ENCODE measurements at regions not wholly inside any gene's neighbourhood (a gene's known extent, or its start where the extent isn't known, plus 50 kb on each side); places are given as distances from the start of the nearest gene placed in this dataset.

DNA sequence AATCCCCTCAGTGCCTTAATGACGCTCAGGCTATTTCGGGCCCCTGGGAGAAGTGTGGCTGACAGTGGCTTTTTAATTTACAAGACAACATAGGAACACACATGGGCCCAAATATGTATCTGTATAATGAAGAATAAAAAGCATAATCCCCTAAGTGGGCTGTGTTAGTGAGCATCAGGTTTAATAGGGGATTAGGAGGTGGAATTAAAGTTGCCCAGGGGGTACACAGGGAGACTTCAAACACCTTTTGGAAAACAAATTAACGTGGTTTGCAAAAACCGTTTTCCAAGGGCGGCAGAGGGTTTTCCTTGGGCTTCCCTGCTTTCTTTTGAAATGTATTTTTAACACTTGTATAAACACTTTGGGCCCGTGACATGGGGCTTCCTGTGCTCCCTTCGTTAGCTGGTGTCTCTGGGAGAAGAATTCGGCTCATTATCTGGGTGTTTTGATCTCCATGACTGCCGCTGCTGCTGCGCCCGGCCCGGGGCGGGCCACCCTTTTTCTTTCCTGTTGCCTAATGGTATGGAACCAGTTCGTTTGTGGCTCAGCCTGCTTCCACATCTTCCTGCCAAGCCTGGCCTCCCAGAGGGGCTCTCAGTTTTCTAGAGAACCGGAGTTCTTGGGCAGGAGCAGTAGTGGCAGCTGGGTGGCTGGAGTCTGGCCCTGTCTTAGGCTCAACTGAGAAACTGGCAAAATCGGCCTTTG lies 173.0 kb downstream of the MACROH2A1 start:
- WGBS, 2 donors (ENCODE audit: low coverage in 1 of 2) = 38 to 70% methylated on average over 3 to 14 of the region's 16 CpGs
- no peak overlapping the region for H3K4me3 ChIP-seq
- TF ChIP-seq POLR2AphosphoS5 (IDR thresholded peaks at IDR 0.05) (no peak), EP300 (IDR thresholded peaks at IDR 0.05) (no peak), POLR2A (IDR thresholded peaks at IDR 0.05) (no peak)
- TF ChIP-seq, protein P1, sequence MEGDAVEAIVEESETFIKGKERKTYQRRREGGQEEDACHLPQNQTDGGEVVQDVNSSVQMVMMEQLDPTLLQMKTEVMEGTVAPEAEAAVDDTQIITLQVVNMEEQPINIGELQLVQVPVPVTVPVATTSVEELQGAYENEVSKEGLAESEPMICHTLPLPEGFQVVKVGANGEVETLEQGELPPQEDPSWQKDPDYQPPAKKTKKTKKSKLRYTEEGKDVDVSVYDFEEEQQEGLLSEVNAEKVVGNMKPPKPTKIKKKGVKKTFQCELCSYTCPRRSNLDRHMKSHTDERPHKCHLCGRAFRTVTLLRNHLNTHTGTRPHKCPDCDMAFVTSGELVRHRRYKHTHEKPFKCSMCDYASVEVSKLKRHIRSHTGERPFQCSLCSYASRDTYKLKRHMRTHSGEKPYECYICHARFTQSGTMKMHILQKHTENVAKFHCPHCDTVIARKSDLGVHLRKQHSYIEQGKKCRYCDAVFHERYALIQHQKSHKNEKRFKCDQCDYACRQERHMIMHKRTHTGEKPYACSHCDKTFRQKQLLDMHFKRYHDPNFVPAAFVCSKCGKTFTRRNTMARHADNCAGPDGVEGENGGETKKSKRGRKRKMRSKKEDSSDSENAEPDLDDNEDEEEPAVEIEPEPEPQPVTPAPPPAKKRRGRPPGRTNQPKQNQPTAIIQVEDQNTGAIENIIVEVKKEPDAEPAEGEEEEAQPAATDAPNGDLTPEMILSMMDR (IDR thresholded peaks at IDR 0.05) = no peak
- H3K27me3 ChIP-seq = no peaks in the 10 kb centered on the region
- peaks cover 0 to 34% (median 7%) of the 10 kb centered on the region in 3 donors for H3K4me1 ChIP-seq
- H3K9me3 ChIP-seq = no peaks in the 10 kb centered on the region
- no peaks in the 10 kb centered on the region for H3K36me3 ChIP-seq
- no peak overlapping the region for H3K27ac ChIP-seq
- no peak for ATAC-seq

DNA sequence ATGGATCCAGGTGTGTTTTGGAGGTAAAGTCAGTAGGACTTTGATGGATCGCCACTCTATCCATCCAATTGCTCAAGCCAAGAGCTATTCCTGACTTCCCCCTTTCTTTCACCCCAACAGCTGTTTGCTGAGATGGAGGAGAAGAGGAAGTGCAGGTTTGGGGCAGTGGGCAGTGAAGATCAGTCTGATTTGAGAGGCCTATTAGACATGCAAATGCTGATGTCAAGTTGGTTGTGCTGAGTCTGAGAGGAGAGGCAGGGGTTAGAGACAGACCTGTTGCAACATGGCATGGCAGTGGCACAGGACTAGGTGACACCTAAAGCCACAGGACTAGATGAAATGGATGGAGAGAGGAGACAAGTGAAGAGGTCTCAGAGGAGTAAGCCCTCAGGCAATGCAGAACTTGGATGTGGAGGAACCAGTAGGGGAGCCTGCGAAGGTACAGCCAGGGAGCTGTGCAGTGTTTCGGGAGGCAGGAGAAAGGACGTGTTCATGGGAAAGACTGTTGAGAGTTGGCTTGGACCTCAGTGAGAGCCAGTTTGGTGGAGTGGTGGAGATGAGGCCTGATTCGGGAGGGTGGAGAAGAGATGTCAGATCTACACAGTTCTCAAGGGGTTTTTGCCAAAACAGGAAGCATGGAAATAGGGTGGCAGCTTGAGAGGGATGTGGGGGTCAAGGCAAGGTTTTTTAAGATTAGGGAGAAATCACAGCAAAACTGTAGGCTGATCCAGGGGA lies 175.0 kb downstream of the MACROH2A1 start:
- no peak for TF ChIP-seq EP300 (IDR thresholded peaks at IDR 0.05)
- no peak for TF ChIP-seq POLR2A (IDR thresholded peaks at IDR 0.05)
- TF ChIP-seq, protein P1 (IDR thresholded peaks at IDR 0.05) = no peak
- TF ChIP-seq POLR2AphosphoS5 (IDR thresholded peaks at IDR 0.05) = no peak
- WGBS, 2 donors (ENCODE audit: low coverage in 1 of 2) = 62 to 84% methylated on average over 4 to 5 of the region's 5 CpGs
- no peak overlapping the region for H3K4me3 ChIP-seq

DNA sequence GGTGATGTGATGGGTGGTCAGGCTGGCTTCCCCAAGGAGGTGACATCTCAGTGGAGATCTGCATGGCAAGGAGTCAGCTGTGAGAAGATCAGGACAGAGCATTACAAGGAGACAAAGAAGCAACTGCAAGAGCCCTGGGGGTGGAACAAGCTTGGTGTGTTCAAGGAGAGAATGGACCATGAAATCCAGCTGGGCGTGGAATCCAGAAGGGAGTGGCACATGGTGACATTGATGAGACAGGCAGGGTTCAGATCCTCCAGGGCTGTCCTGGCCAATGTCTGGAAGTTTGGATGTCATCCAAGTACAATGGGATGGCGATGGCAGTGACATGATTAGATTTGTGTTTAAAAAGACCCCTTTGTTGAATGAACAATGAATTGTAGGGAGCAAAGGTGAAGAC lies 175.6 kb downstream of the MACROH2A1 start:
- Histone ChIP-seq H3K9me3 (no peaks in the 10 kb centered on the region), H3K4me1 (peaks cover 0 to 18% (median 0%) of the 10 kb centered on the region in 3 donors), H3K36me3 (no peaks in the 10 kb centered on the region), H3K4me3 (no peak overlapping the region), H3K27ac (no peak overlapping the region), H3K27me3 (no peaks in the 10 kb centered on the region)
- 79 to 90% methylated on average over 2 of the region's 2 CpGs for WGBS, 2 donors (ENCODE audit: low coverage in 1 of 2)
- ATAC-seq = no peak
- TF ChIP-seq, protein P1 (IDR thresholded peaks at IDR 0.05) = no peak
- no peak for TF ChIP-seq EP300 (IDR thresholded peaks at IDR 0.05)
- no peak for TF ChIP-seq POLR2A (IDR thresholded peaks at IDR 0.05)

More for the DNA sequence above, 175.0 kb downstream of the MACROH2A1 start:
- Histone ChIP-seq H3K36me3 (no peaks in the 10 kb centered on the region), H3K4me1 (peaks cover 0 to 18% (median 0%) of the 10 kb centered on the region in 3 donors), H3K27ac (no peak overlapping the region), H3K9me3 (no peaks in the 10 kb centered on the region), H3K27me3 (no peaks in the 10 kb centered on the region)
- ATAC-seq = no peak

DNA sequence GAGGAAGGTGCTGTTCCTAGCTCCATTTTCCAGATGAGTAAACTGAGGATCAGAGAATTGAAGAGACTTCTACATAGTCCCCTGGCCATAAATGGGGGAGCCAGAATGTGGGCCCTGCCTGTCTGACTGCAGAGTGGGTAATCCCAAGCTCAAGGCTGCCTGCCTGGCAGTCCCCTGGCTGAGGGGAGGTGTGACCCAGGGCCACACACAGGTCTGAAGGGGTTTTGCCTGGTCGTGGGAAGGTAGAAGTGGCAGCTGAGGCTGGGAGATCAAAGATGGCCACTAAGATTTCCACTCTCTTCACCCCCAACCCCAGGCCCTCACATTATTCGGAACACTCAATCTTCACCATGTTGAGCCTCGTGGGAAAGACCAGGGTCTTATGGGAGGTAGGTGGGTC lies 176.3 kb downstream of the MACROH2A1 start:
- 87% methylated on average over 2 of the region's 3 CpGs; no CpG with 5 or more reads in 1 of the 2 donors for WGBS, 2 donors (ENCODE audit: low coverage in 1 of 2)
- no peaks in the 10 kb centered on the region for H3K36me3 ChIP-seq
- peaks cover 0 to 18% (median 0%) of the 10 kb centered on the region in 3 donors for H3K4me1 ChIP-seq
- TF ChIP-seq, protein P1 (IDR thresholded peaks at IDR 0.05) = no peak
- TF ChIP-seq POLR2A (IDR thresholded peaks at IDR 0.05) (no peak), EP300 (IDR thresholded peaks at IDR 0.05) (no peak), POLR2AphosphoS5 (IDR thresholded peaks at IDR 0.05) (no peak)
- no peaks in the 10 kb centered on the region for H3K27me3 ChIP-seq
- H3K4me3 ChIP-seq = no peak overlapping the region
- no peaks in the 10 kb centered on the region for H3K9me3 ChIP-seq
- ATAC-seq = no peak
- H3K27ac ChIP-seq = no peak overlapping the region

All from gastroesophageal sphincter (tissue), 4 donors.